H9 (cell line): ENCODE measurements at regions not wholly inside any gene's neighbourhood (a gene's known extent, or its start where the extent isn't known, plus 50 kb on each side); places are given as distances from the start of the nearest gene placed in this dataset.

Source experiments
- DNase-seq: peaks from one replicate; pipeline ENCODE4 v3.0.0-alpha.2; 2017
- H2AFZ ChIP-seq: one replicate; pipeline ENCODE4 v1.6.1; 2013; ENCODE audit warnings: mild to moderate bottlenecking, low read length, control low read depth, moderate library complexity
- H2AK5ac ChIP-seq: 2 replicates; pipeline ENCODE4 v1.6.1; 2013; ENCODE audit warnings: low read length, control low read depth, mixed read lengths; ENCODE audit not compliant: insufficient read length
- H2BK120ac ChIP-seq: one replicate; pipeline ENCODE4 v1.6.1; 2013; ENCODE audit warnings: low read depth, mild to moderate bottlenecking, low read length, control low read depth, inconsistent platforms; ENCODE audit not compliant: poor library complexity, severe bottlenecking
- H2BK12ac ChIP-seq: 2 replicates; pipeline ENCODE4 v1.6.1; 2013; ENCODE audit warnings: low read length, control low read depth, mixed read lengths, low read depth; ENCODE audit not compliant: insufficient read length
- H2BK15ac ChIP-seq: 2 replicates; pipeline ENCODE4 v1.6.1; 2013; ENCODE audit warnings: low read depth, low read length, control low read depth
- H2BK20ac ChIP-seq: one replicate; pipeline ENCODE4 v1.6.1; 2013; ENCODE audit warnings: low read depth, mild to moderate bottlenecking, low read length, control low read depth, inconsistent platforms; ENCODE audit not compliant: poor library complexity, severe bottlenecking
- H2BK5ac ChIP-seq: 2 replicates; pipeline ENCODE4 v1.6.1; 2013; ENCODE audit warnings: low read length, control low read depth, mixed read lengths; ENCODE audit not compliant: insufficient read length
- H3K14ac ChIP-seq: 2 replicates; pipeline ENCODE4 v1.6.1; 2013; ENCODE audit warnings: low read length, control low read depth; ENCODE audit not compliant: insufficient read depth
- H3K18ac ChIP-seq: 2 replicates; pipeline ENCODE4 v1.6.1; 2013; ENCODE audit warnings: low read depth, mild to moderate bottlenecking, mixed read lengths, low read length, control low read depth; ENCODE audit not compliant: insufficient read length
- H3K23ac ChIP-seq: 2 replicates; pipeline ENCODE4 v1.6.1; 2013; ENCODE audit warnings: low read length, control low read depth, mixed read lengths, low read depth; ENCODE audit not compliant: insufficient read length
- H3K23me2 ChIP-seq: 2 replicates; pipeline ENCODE4 v1.6.1; 2013; ENCODE audit warnings: low read depth, mild to moderate bottlenecking, mixed read lengths, low read length, control low read depth; ENCODE audit not compliant: insufficient read length, poor library complexity, severe bottlenecking
- H3K27ac ChIP-seq: 2 replicates; pipeline ENCODE4 v1.5.1; 2013; ENCODE audit warnings: low read length, control low read depth, mixed read lengths, low read depth; ENCODE audit not compliant: insufficient read length
- H3K27me3 ChIP-seq: 2 replicates; pipeline ENCODE4 v1.6.1; 2013; ENCODE audit warnings: low read length, control low read depth, inconsistent platforms; ENCODE audit not compliant: insufficient read depth
- H3K4ac ChIP-seq: 2 replicates; pipeline ENCODE4 v1.6.1; 2013; ENCODE audit warnings: low read depth, mild to moderate bottlenecking, control low read depth, inconsistent platforms, low read length, moderate library complexity
- H3K4me1 ChIP-seq: 2 replicates; pipeline ENCODE4 v1.6.1; 2013; ENCODE audit warnings: low read length, control low read depth, inconsistent platforms; ENCODE audit not compliant: insufficient read depth
- H3K4me2 ChIP-seq: 2 replicates; pipeline ENCODE4 v1.6.1; 2013; ENCODE audit warnings: low read length, control low read depth, mixed read lengths; ENCODE audit not compliant: insufficient read length, insufficient read depth
- H3K56ac ChIP-seq: 2 replicates; pipeline ENCODE4 v1.6.1; 2013; ENCODE audit warnings: low read depth, mild to moderate bottlenecking, mixed read lengths, low read length, control low read depth; ENCODE audit not compliant: insufficient read length
- H3K79me1 ChIP-seq: 2 replicates; pipeline ENCODE4 v1.6.1; 2013; ENCODE audit warnings: low read depth, mild to moderate bottlenecking, moderate library complexity, low read length, control low read depth, inconsistent platforms; ENCODE audit not compliant: insufficient read depth, poor library complexity, severe bottlenecking
- H3K79me2 ChIP-seq: 2 replicates; pipeline ENCODE4 v1.6.1; 2013; ENCODE audit warnings: low read length, control low read depth, inconsistent platforms; ENCODE audit not compliant: insufficient read depth
- H3K9ac ChIP-seq: 2 replicates; pipeline ENCODE4 v1.6.1; 2013; ENCODE audit warnings: low read length, control low read depth, mixed read lengths; ENCODE audit not compliant: insufficient read length; ENCODE audit errors: extremely low read depth
- H3K9me3 ChIP-seq: one replicate; pipeline ENCODE4 v1.6.1; 2013; ENCODE audit warnings: low read depth, low read length, inconsistent platforms; ENCODE audit not compliant: control insufficient read depth
- H3T11ph ChIP-seq: one replicate; pipeline ENCODE4 v1.6.1; 2013; ENCODE audit warnings: mild to moderate bottlenecking, low read length, control low read depth, inconsistent platforms
- H4K20me1 ChIP-seq: one replicate; pipeline ENCODE4 v1.6.1; 2013; ENCODE audit not compliant: control insufficient read depth, insufficient read length, insufficient read depth
- H4K5ac ChIP-seq: 2 replicates; pipeline ENCODE4 v1.6.1; 2013; ENCODE audit warnings: low read depth, mild to moderate bottlenecking, mixed read lengths, low read length, control low read depth; ENCODE audit not compliant: insufficient read length
- H4K8ac ChIP-seq: replicated peaks from 2 replicates; pipeline ENCODE4 v1.6.1; 2013; ENCODE audit warnings: low read length, control low read depth, mixed read lengths, low read depth; ENCODE audit not compliant: insufficient read length
- H4K91ac ChIP-seq: 2 replicates; pipeline ENCODE4 v1.6.1; 2013; ENCODE audit warnings: low read depth, mild to moderate bottlenecking, moderate library complexity, mixed read lengths, low read length, control low read depth; ENCODE audit not compliant: insufficient read length
- H3K27ac Mint-ChIP-seq, 3 experiments: 2 replicates in 2 of 3; 3 replicates in 1 of 3; pipeline ENCODE4 v1.8.0; 2020 to 2021; ENCODE audit warnings: mixed read lengths in 3 of 3, mild to moderate bottlenecking in 1 of 3, moderate library complexity in 1 of 3
- H3K27me3 Mint-ChIP-seq: 2 replicates; pipeline ENCODE4 v1.8.0; 2021; ENCODE audit warnings: low read depth, mild to moderate bottlenecking, moderate library complexity, mixed read lengths
- H3K36me3 Mint-ChIP-seq, 3 experiments: 2 replicates in 2 of 3; 3 replicates in 1 of 3; pipeline ENCODE4 v1.8.0; 2020 to 2021; ENCODE audit warnings: low read depth in 3 of 3, mixed read lengths in 3 of 3; ENCODE audit not compliant: insufficient read depth in 1 of 3
- H3K4me1 Mint-ChIP-seq, 2 experiments: 2 replicates each; pipeline ENCODE4 v1.8.0; 2020; ENCODE audit warnings: mixed read lengths in 2 of 2
- H3K4me3 Mint-ChIP-seq, 2 experiments: 2 replicates in 1 of 2; 3 replicates in 1 of 2; pipeline ENCODE4 v1.8.0; 2020 to 2021; ENCODE audit warnings: mild to moderate bottlenecking in 2 of 2, mixed read lengths in 2 of 2, moderate library complexity in 1 of 2
- H3K9me3 Mint-ChIP-seq, 2 experiments: 2 replicates in 1 of 2; 3 replicates in 1 of 2; pipeline ENCODE4 v1.8.0; 2020; ENCODE audit warnings: mild to moderate bottlenecking in 2 of 2, mixed read lengths in 2 of 2, moderate library complexity in 1 of 2
- TF ChIP-seq, protein P1 (sequence below): fragments of 200-600 bp; sonication (generic); conservative IDR thresholded peaks from 3 replicates; pipeline ENCODE4 v1.8.0; 2021; ENCODE audit warnings: antibody characterized with exemption, mild to moderate bottlenecking

DNA sequence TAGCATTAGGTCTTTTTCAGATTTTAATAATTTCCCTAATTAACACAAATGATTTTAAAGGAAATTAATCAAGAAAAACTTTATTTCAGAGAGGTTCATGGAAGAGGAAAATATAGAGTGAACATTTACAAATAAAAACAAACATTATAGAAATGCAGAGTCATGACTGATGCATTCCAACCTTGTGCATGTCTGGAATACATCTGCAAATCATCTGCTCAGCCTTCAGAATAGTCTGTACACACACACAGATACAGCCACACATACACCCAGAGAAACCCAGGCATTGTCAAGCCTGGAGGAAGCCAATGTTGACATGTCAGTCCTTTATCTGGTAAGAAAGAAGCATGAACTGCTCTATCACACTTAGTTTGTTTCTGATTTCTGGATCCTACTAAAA lies 61.3 kb upstream of the NFKB1 start:
- no peak overlapping the region for H3K18ac ChIP-seq
- H3K27me3 ChIP-seq, result no peaks in the 10 kb centered on the region
- H4K8ac ChIP-seq, result no peak overlapping the region
- DNase-seq, result no peak
- H3K23me2 ChIP-seq, result no peaks in the 10 kb centered on the region
- no peak overlapping the region for H3K4me2 ChIP-seq
- Mint-ChIP-seq H3K4me3 (no peak overlapping the region), H3K9me3 (peaks cover under 1 to 8% of the 10 kb centered on the region in 2 experiments; a peak in 4 of 5 replicates), H3K27me3 (no peaks in the 10 kb centered on the region), H3K36me3 (peaks cover 0 to 2% (median under 1%) of the 10 kb centered on the region in 3 experiments; a peak in 3 of 7 replicates), H3K27ac (0 out of 7 replicates have a peak overlapping the region, but pooled peaks of 2 of the 3 experiments have one; percentile 12 to 58), H3K4me1 (peaks cover 13 to 20% of the 10 kb centered on the region in 2 experiments)
- H4K91ac ChIP-seq, result no peak overlapping the region
- H3K9ac ChIP-seq, result no peak overlapping the region
- H2BK5ac ChIP-seq, result no peak overlapping the region
- H3K4ac ChIP-seq, result no peak overlapping the region
- H3T11ph ChIP-seq, result no peak overlapping the region
- no peaks in the 10 kb centered on the region for H3K9me3 ChIP-seq
- H2AFZ ChIP-seq, result no peak overlapping the region
- H4K5ac ChIP-seq, result peak overlapping the region; percentile 60
- peaks cover 2% of the 10 kb centered on the region for H3K4me1 ChIP-seq
- H2BK15ac ChIP-seq, result no peak overlapping the region
- TF ChIP-seq, protein P1, sequence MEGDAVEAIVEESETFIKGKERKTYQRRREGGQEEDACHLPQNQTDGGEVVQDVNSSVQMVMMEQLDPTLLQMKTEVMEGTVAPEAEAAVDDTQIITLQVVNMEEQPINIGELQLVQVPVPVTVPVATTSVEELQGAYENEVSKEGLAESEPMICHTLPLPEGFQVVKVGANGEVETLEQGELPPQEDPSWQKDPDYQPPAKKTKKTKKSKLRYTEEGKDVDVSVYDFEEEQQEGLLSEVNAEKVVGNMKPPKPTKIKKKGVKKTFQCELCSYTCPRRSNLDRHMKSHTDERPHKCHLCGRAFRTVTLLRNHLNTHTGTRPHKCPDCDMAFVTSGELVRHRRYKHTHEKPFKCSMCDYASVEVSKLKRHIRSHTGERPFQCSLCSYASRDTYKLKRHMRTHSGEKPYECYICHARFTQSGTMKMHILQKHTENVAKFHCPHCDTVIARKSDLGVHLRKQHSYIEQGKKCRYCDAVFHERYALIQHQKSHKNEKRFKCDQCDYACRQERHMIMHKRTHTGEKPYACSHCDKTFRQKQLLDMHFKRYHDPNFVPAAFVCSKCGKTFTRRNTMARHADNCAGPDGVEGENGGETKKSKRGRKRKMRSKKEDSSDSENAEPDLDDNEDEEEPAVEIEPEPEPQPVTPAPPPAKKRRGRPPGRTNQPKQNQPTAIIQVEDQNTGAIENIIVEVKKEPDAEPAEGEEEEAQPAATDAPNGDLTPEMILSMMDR, result no peak
- no peaks in the 10 kb centered on the region for H3K79me1 ChIP-seq
- H2BK20ac ChIP-seq, result no peak overlapping the region
- H4K20me1 ChIP-seq, result no peaks in the 10 kb centered on the region
- H2AK5ac ChIP-seq, result no peak overlapping the region
- H3K56ac ChIP-seq, result no peak overlapping the region
- no peaks in the 10 kb centered on the region for H3K79me2 ChIP-seq
- H2BK12ac ChIP-seq, result no peak overlapping the region
- H3K27ac ChIP-seq, result no peak overlapping the region
- H2BK120ac ChIP-seq, result no peak overlapping the region
- H3K14ac ChIP-seq, result no peak overlapping the region
- H3K23ac ChIP-seq, result no peak overlapping the region
